Small intestine (tissue), 7 donors: ENCODE measurements at regions not wholly inside any gene's neighbourhood (a gene's known extent, or its start where the extent isn't known, plus 50 kb on each side); places are given as distances from the start of the nearest gene placed in this dataset.
"Not testable (repeated sequence)": the region's sequence is repeated elsewhere in the genome, so short reads cannot be mapped to it uniquely, and the experiment has no call there.

Source experiments
- DNase-seq, 2 donors: peaks; one replicate each; pipeline versions ENCODE4 v3.0.0 to v3.0.0-alpha.2; 2013
- FAIRE-seq: peaks from 2 replicates; lab custom pipeline; 2012; peaks lifted over from hg19 to GRCh38; lab: Jason Lieb, UNC
- H3K27ac ChIP-seq, 3 donors: one replicate each; pipeline ENCODE4 v1.5.1; 2013; ENCODE audit warnings: low read length in 2 of 3, mild to moderate bottlenecking in 2 of 3, control low read depth in 1 of 3, inconsistent platforms in 1 of 3, low read depth in 1 of 3, moderate library complexity in 1 of 3
- H3K27me3 ChIP-seq, 3 donors: one replicate each; pipeline ENCODE4 v1.6.1; 2013; ENCODE audit warnings: low read length in 3 of 3, inconsistent platforms in 1 of 3; ENCODE audit not compliant: control insufficient read depth in 3 of 3, insufficient read depth in 3 of 3
- H3K36me3 ChIP-seq, 3 donors: one replicate each; pipeline ENCODE4 v1.6.1; 2013; ENCODE audit warnings: low read length in 3 of 3, inconsistent platforms in 1 of 3, low read depth in 1 of 3, mild to moderate bottlenecking in 1 of 3, moderate library complexity in 1 of 3; ENCODE audit not compliant: control insufficient read depth in 3 of 3, insufficient read depth in 2 of 3
- H3K4me1 ChIP-seq, 3 donors: one replicate each; pipeline ENCODE4 v1.6.1; 2013; ENCODE audit warnings: low read length in 2 of 3, inconsistent platforms in 1 of 3, low read depth in 1 of 3, mild to moderate bottlenecking in 1 of 3, moderate library complexity in 1 of 3; ENCODE audit not compliant: control insufficient read depth in 3 of 3, insufficient read depth in 2 of 3
- H3K4me3 ChIP-seq, 3 donors: one replicate each; pipeline ENCODE4 v1.5.1; 2013; ENCODE audit warnings: low read length in 3 of 3, control low read depth in 1 of 3, inconsistent platforms in 1 of 3, low read depth in 1 of 3, mild to moderate bottlenecking in 1 of 3, moderate library complexity in 1 of 3
- H3K9me3 ChIP-seq, 2 donors: one replicate each; pipeline ENCODE4 v1.6.1; 2013; ENCODE audit warnings: low read depth in 1 of 2, low read length in 1 of 2; ENCODE audit not compliant: control insufficient read depth in 2 of 2, insufficient read depth in 1 of 2
- WGBS, 3 donors: extraction: QIAGEN DNeasy Blood & Tissue Kit; methylation state at CpG; one replicate each; pipeline ENCODE4 v1.1.7; 2013; 5-methylcytosine and 5-hydroxymethylcytosine counted together
- donor health status: healthy with polysubstance abuse.
- donor health status: control.
- donor health status: control.
- donor health status: Bipolar disorder and iron deficiency.
- donor health status: healthy.

- H3K9me3 ChIP-seq, H3K36me3 ChIP-seq, H3K4me1 ChIP-seq, H3K27me3 ChIP-seq, DNase-seq, H3K4me3 ChIP-seq, FAIRE-seq, H3K27ac ChIP-seq: not testable (repeated sequence)
- WGBS, 3 donors, result 86 to 92% (median 88%) methylated on average over 11 to 34 of the region's 37 CpGs
These were observed 1526.2 kb downstream of the SI start for GRCh38 chr3:163551915-163552658.

GRCh38 chr3:163548015-163548414, 1530.3 kb downstream of the SI start:
- Histone ChIP-seq H3K4me1 (no peaks in the 10 kb centered on the region), H3K27me3 (no peaks in the 10 kb centered on the region), H3K27ac (no peak overlapping the region), H3K4me3 (no peak overlapping the region), H3K36me3 (no peaks in the 10 kb centered on the region), H3K9me3 (peaks cover 0 to 3% of the 10 kb centered on the region in 2 donors)
- DNase-seq (no peak), FAIRE-seq (no peak)
- 64 to 77% (median 66%) methylated on average over 1 of the region's 1 CpG for WGBS, 3 donors

- no peak for FAIRE-seq
- no peak for DNase-seq
- H3K4me3 ChIP-seq, result no peak overlapping the region
- no peaks in the 10 kb centered on the region for H3K4me1 ChIP-seq
- H3K36me3 ChIP-seq, result no peaks in the 10 kb centered on the region
- H3K27me3 ChIP-seq, result no peaks in the 10 kb centered on the region
- no peak overlapping the region for H3K27ac ChIP-seq
- H3K9me3 ChIP-seq, result peaks cover 0 to 3% of the 10 kb centered on the region in 2 donors
- 17 to 45% (median 29%) methylated on average over 3 of the region's 3 CpGs for WGBS, 3 donors
These were observed 1531.1 kb downstream of the SI start for GRCh38 chr3:163547014-163547685.

GRCh38 chr3:163543662-163544061, 1534.6 kb downstream of the SI start:
- Histone ChIP-seq H3K4me3 (no peak overlapping the region), H3K27me3 (no peaks in the 10 kb centered on the region), H3K36me3 (no peaks in the 10 kb centered on the region), H3K27ac (no peak overlapping the region), H3K9me3 (no peaks in the 10 kb centered on the region), H3K4me1 (no peaks in the 10 kb centered on the region)
- 36 to 57% (median 53%) methylated on average over 2 of the region's 2 CpGs for WGBS, 3 donors
- FAIRE-seq, result no peak
- DNase-seq, result no peak

- Histone ChIP-seq H3K27ac (no peak overlapping the region), H3K36me3 (no peaks in the 10 kb centered on the region), H3K4me1 (no peaks in the 10 kb centered on the region), H3K27me3 (no peaks in the 10 kb centered on the region), H3K4me3 (no peak overlapping the region), H3K9me3 (no peaks in the 10 kb centered on the region)
- DNase-seq (no peak), FAIRE-seq (no peak)
- 68 to 82% (median 81%) methylated on average over 1 of the region's 1 CpG for whole genome bisulfite sequencing, 3 donors
These were observed 1536.7 kb downstream of the SI start for GRCh38 chr3:163541629-163542028.

- H3K9me3 ChIP-seq, result no peaks in the 10 kb centered on the region
- no peak overlapping the region for H3K27ac ChIP-seq
- DNase-seq, result no peak
- 89 to 91% (median 90%) methylated on average over 4 of the region's 4 CpGs for WGBS, 3 donors
- H3K36me3 ChIP-seq, result no peaks in the 10 kb centered on the region
- no peak overlapping the region for H3K4me3 ChIP-seq
- no peak for FAIRE-seq
- H3K4me1 ChIP-seq, result no peaks in the 10 kb centered on the region
- H3K27me3 ChIP-seq, result no peaks in the 10 kb centered on the region
These were observed 1539.9 kb downstream of the SI start for GRCh38 chr3:163538387-163538786.

GRCh38 chr3:163533381-163533780, 1544.9 kb downstream of the SI start:
- no peaks in the 10 kb centered on the region for H3K27me3 ChIP-seq
- WGBS, 3 donors, result 39 to 70% (median 58%) methylated on average over 1 of the region's 1 CpG
- H3K27ac ChIP-seq, result no peak overlapping the region
- H3K9me3 ChIP-seq, result no peaks in the 10 kb centered on the region
- DNase-seq, result no peak
- H3K4me1 ChIP-seq, result no peaks in the 10 kb centered on the region
- H3K4me3 ChIP-seq, result no peak overlapping the region
- no peak for FAIRE-seq
- H3K36me3 ChIP-seq, result no peaks in the 10 kb centered on the region

DNA sequence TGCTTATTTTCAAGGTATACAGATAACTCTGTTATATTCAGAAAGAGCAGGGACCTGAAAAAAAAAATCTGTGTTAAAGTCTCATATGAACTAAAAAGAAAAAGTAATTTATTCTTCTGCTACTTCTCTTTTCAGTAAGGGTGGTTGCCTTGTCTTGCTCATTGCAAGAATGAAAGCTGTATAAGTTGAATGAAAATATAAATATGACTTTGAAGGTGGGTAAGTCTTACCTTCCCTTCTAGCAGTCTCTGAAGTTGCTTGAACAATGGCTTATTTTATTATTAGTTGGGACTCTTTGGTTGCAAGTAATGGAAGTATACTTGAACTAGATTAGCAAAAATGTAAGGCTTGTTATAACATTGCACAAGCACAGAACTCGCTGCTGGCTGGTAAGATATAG, 1554.9 kb downstream of the SI start:
- 53 to 64% (median 61%) methylated on average over 1 of the region's 1 CpG for WGBS, 3 donors
- DNase-seq (no peak), FAIRE-seq (no peak)
- Histone ChIP-seq H3K36me3 (no peaks in the 10 kb centered on the region), H3K27me3 (no peaks in the 10 kb centered on the region), H3K9me3 (no peaks in the 10 kb centered on the region), H3K4me3 (no peak overlapping the region), H3K4me1 (no peaks in the 10 kb centered on the region), H3K27ac (no peak overlapping the region)
